Endometrial microvascular endothelial cells (primary cell): ENCODE measurements at regions not wholly inside any gene's neighbourhood (a gene's known extent, or its start where the extent isn't known, plus 50 kb on each side); places are given as distances from the start of the nearest gene placed in this dataset.

Source experiments
- in situ Hi-C: cut with HindIII; loops from 2 replicates; pipeline ENCODE4 v1.10.0; 2017; ENCODE audit warnings: low sequenced_read_pairs, low pct_unique_long_range_greater_than_20kb; ENCODE audit errors: inconsistent ontology term

GRCh38 chr1:58903514-58904298, 119.9 kb upstream of the JUN start:
- in situ Hi-C loops, result no loop called here

GRCh38 chr1:58904299-58905125, 120.7 kb upstream of the JUN start:
- in situ Hi-C loops, result no loop called here

GRCh38 chr1:58905126-58905490, 121.3 kb upstream of the JUN start:
- in situ Hi-C loops, result no loop called here

GRCh38 chr1:58905628-58906221, 121.9 kb upstream of the JUN start:
- in situ Hi-C loops, result no loop called here

GRCh38 chr1:58907398-58907797, 123.6 kb upstream of the JUN start:
- in situ Hi-C loops, result no loop called here

- in situ Hi-C loops, result no loop called here
Measured at GRCh38 chr1:58908561-58909560, 125.0 kb upstream of the JUN start.

GRCh38 chr1:58909914-58910681, 126.3 kb upstream of the JUN start:
- in situ Hi-C loops, result no loop called here

- in situ Hi-C loops, result no loop called here
Measured at GRCh38 chr1:58911841-58912499, 128.1 kb upstream of the JUN start.

- in situ Hi-C loops, result no loop called here
Measured at GRCh38 chr1:58914925-58915324, 131.1 kb upstream of the JUN start.

GRCh38 chr1:58917436-58917835, 133.6 kb upstream of the JUN start:
- in situ Hi-C loops, result no loop called here

GRCh38 chr1:58919226-58919958, 135.5 kb upstream of the JUN start:
- in situ Hi-C loops, result no loop called here

- in situ Hi-C loops, result no loop called here
Measured at GRCh38 chr1:58919959-58920321, 136.1 kb upstream of the JUN start.

GRCh38 chr1:58921342-58921741, 137.5 kb upstream of the JUN start:
- in situ Hi-C loops, result no loop called here

GRCh38 chr1:58921751-58922150, 137.9 kb upstream of the JUN start:
- in situ Hi-C loops, result no loop called here

- in situ Hi-C loops, result no loop called here
Measured at GRCh38 chr1:58922302-58923089, 138.6 kb upstream of the JUN start.

GRCh38 chr1:58923090-58923470, 139.2 kb upstream of the JUN start:
- in situ Hi-C loops, result no loop called here
